Esophagus muscularis mucosa (tissue), 4 donors: ENCODE measurements at regions not wholly inside any gene's neighbourhood (a gene's known extent, or its start where the extent isn't known, plus 50 kb on each side); places are given as distances from the start of the nearest gene placed in this dataset.

Source experiments
- DNase-seq: peaks from one replicate; pipeline ENCODE4 v3.0.0-alpha.2; 2017; ENCODE audit errors: extremely low spot score
- H3K27ac ChIP-seq, 4 donors: fragments of 200-600 bp; sonication (generic); replicated peaks in 1 of 4; 1 replicate in 3 of 4; 2 replicates in 1 of 4; pipeline ENCODE4 v1.5.1; 2016 to 2019; ENCODE audit warnings: mild to moderate bottlenecking in 1 of 4
- H3K27me3 ChIP-seq, 4 donors: fragments of 200-600 bp; sonication (generic); one replicate each; pipeline versions ENCODE4 v1.5.1 to v1.6.0; 2016 to 2019
- H3K36me3 ChIP-seq, 4 donors: fragments of 200-600 bp; sonication (generic); one replicate each; pipeline ENCODE4 v1.5.1; 2016 to 2019
- H3K4me1 ChIP-seq, 4 donors: fragments of 200-600 bp; sonication (generic); one replicate each; pipeline ENCODE4 v1.5.1; 2016 to 2019
- H3K4me3 ChIP-seq, 4 donors: fragments of 200-600 bp; sonication (generic); 1 replicate in 2 of 4; 2 replicates in 2 of 4; pipeline ENCODE4 v1.5.1; 2016 to 2019; ENCODE audit warnings: mild to moderate bottlenecking in 4 of 4, moderate library complexity in 1 of 4
- H3K9me3 ChIP-seq, 4 donors: fragments of 200-600 bp; sonication (generic); 1 replicate in 3 of 4; 2 replicates in 1 of 4; pipeline ENCODE4 v1.5.1; 2016 to 2019
- EP300 ChIP-seq: sonication (generic); formaldehyde crosslinking; IDR thresholded peaks from one replicate; pipeline ENCODE4 v1.6.1; 2017; ENCODE audit warnings: antibody characterized with exemption
- POLR2A ChIP-seq: fragments of 450-650 bp; IDR thresholded peaks from one replicate; pipeline ENCODE4 v1.6.1; 2017; ENCODE audit warnings: antibody characterized with exemption, moderate library complexity, mild to moderate bottlenecking, low read depth
- POLR2AphosphoS5 ChIP-seq, 2 donors: sonication (generic); formaldehyde crosslinking; IDR thresholded peaks; one replicate each; pipeline ENCODE4 v1.6.1; 2017; ENCODE audit warnings: antibody characterized with exemption in 2 of 2
- WGBS: methylation state at CpG from one replicate; pipeline ENCODE4 v1.1.5; 2018; 5-methylcytosine and 5-hydroxymethylcytosine counted together
- intact Hi-C: fragments of 100-400 bp; cut with DNase I; formaldehyde crosslinking; loops from one replicate; pipeline ENCODE4 v1.15.1; 2023
- TF ChIP-seq, protein P1 (sequence below), 3 experiments: fragments of 200-600 bp in 2 of 3; fragments of 450-650 bp in 1 of 3; sonication (generic) in 2 of 3; IDR thresholded peaks; one replicate each; pipeline ENCODE4 v1.5.1; 2017 to 2019; ENCODE audit warnings: antibody characterized with exemption in 3 of 3, mild to moderate bottlenecking in 2 of 3, moderate library complexity in 1 of 3

DNA sequence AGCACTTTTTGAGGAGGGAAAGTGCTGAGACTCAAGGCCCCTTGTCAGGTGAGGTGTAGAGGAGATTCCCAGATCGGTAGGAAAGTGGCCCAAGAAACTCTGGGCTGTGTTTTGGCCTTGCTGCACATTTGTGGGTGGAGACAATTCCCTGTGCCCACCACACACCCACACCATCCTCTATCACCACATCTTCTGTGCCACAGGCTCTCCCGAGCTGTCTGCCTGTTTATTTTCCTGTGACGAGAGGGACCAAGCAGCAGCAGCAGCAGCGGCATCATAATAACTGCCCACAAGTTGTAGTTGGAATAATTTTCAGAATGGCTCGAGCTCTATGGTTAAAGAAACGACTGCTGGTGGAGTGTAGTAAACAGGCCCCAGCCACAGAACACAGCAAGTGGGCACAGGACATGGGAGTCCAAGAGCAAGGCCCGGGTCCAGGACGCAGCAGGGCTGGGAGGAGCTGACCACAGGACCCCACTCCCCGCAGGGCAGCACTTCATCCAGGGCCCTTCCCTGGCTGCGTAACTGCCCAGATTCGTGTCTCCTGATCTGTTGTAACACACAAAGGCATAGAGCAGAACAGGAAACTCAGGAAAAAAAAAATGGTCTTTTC is 55.6 kb upstream of the BCL2L14 start:
- TF ChIP-seq, protein P1, sequence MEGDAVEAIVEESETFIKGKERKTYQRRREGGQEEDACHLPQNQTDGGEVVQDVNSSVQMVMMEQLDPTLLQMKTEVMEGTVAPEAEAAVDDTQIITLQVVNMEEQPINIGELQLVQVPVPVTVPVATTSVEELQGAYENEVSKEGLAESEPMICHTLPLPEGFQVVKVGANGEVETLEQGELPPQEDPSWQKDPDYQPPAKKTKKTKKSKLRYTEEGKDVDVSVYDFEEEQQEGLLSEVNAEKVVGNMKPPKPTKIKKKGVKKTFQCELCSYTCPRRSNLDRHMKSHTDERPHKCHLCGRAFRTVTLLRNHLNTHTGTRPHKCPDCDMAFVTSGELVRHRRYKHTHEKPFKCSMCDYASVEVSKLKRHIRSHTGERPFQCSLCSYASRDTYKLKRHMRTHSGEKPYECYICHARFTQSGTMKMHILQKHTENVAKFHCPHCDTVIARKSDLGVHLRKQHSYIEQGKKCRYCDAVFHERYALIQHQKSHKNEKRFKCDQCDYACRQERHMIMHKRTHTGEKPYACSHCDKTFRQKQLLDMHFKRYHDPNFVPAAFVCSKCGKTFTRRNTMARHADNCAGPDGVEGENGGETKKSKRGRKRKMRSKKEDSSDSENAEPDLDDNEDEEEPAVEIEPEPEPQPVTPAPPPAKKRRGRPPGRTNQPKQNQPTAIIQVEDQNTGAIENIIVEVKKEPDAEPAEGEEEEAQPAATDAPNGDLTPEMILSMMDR (IDR thresholded peaks at IDR 0.05): no peak
- TF ChIP-seq EP300: no peak
- no peak for TF ChIP-seq POLR2A
- no peak for TF ChIP-seq POLR2AphosphoS5 (IDR thresholded peaks at IDR 0.05)
- Histone ChIP-seq H3K4me3 (no peak overlapping the region), H3K9me3 (no peaks in the 10 kb centered on the region), H3K4me1 (peaks cover 0 to 15% (median 4%) of the 10 kb centered on the region in 4 donors), H3K27me3 (no peaks in the 10 kb centered on the region), H3K36me3 (no peaks in the 10 kb centered on the region), H3K27ac (no peak overlapping the region)
- intact Hi-C loops: no loop called here
- WGBS: 93% methylated on average over 6 of the region's 11 CpGs
- DNase-seq: no peak

DNA sequence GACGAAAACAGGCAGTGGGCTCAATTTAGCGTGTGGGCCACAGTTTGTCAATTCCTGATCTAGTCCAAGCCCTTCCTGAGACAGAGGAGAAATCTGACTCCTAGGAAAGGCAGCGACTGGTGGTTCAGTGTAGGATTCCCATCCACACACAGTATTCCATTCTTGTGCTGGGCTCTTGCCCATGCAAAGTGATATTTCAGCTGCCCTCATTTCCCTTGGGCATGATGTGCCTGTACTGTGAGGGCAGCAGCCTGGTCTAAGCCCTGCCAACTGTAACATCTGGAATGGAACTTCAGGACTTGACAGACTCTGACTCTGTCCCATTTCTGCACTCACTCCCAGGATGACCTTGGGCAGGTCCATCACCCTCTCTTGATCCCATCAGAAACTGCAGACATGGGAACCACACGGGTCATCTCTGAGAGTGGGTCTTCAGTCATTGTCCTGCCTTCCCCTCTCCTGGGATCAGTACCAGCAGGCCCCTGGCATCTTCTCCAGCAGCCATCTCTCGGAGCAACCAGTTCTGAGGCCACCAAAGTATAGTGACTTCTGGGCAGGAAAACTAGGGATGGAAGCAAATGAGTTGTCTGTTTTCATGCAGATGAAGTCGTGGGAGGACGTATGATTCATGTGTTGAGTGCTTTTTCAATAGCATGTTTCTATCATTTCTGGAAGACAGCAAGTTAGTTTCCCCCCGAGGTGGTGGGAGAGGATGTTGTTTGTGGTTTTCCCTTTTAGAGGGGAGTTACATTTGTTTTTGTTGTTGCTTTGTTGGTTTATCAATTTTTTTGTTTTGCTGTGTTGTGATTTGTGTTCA is 54.2 kb upstream of the BCL2L14 start:
- no peak for TF ChIP-seq POLR2AphosphoS5 (IDR thresholded peaks at IDR 0.05)
- TF ChIP-seq, protein P1 (IDR thresholded peaks at IDR 0.05): no peak
- no peak for TF ChIP-seq EP300
- no peak for TF ChIP-seq POLR2A
- Histone ChIP-seq H3K36me3 (no peaks in the 10 kb centered on the region), H3K4me3 (no peak overlapping the region), H3K27me3 (no peaks in the 10 kb centered on the region), H3K27ac (no peak overlapping the region), H3K4me1 (peaks cover 0 to 7% (median 0%) of the 10 kb centered on the region in 4 donors), H3K9me3 (no peaks in the 10 kb centered on the region)
- DNase-seq: no peak
- 86% methylated on average over 8 of the region's 8 CpGs for WGBS
- intact Hi-C loops: no loop called here

DNA sequence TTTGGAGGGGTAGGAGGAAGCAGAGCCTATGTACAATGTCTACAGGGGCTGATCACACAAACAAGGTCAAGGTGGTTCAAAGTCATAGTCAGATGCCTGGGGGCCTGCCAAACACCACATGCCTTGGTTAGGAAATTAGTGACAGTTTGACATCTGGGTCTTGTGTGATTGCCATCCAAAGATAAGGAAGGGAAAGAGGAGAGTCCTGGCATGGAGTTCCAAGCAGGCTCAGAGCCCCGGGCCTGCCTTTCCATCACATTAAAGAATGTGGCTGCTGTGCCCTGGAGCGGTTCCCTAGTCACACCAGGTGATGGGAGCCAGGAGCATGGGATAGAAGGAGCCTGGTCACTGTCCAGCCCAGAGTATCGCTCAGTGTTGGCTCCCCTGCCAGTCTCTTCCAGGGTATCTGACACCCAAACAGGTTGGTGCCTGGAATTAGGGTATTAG is 53.6 kb upstream of the BCL2L14 start:
- DNase-seq: no peak
- Histone ChIP-seq H3K4me3 (no peak overlapping the region), H3K36me3 (no peaks in the 10 kb centered on the region), H3K4me1 (peaks cover 0 to 7% (median 0%) of the 10 kb centered on the region in 4 donors), H3K27ac (no peak overlapping the region), H3K9me3 (no peaks in the 10 kb centered on the region), H3K27me3 (no peaks in the 10 kb centered on the region)
- TF ChIP-seq POLR2AphosphoS5 (IDR thresholded peaks at IDR 0.05) (no peak), POLR2A (no peak), EP300 (no peak)
- TF ChIP-seq, protein P1 (IDR thresholded peaks at IDR 0.05): no peak
- WGBS: 57% methylated on average over 2 of the region's 3 CpGs
- intact Hi-C loops: no loop called here

DNA sequence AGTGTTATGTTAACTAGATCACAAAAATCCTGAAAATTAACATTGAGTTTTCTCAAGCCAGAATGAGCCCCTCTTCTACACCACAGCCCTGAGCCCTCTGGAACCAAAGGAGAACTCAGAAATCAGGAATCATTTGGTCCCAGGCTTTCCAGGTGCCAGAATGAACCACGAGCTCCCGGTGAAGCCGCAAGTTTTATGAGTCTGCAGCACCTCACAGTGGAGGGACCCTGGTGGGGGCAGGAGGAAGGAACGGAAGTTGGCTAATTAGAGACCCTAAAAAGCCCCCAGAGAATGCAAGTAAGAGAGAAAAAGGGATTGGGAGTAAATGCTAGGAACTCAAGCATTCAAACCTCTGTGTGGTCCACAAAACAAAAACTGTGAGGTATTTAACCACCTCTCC is 52.9 kb upstream of the BCL2L14 start:
- no peak for DNase-seq
- Histone ChIP-seq H3K36me3 (no peaks in the 10 kb centered on the region), H3K4me1 (peaks cover 0 to 7% (median 0%) of the 10 kb centered on the region in 4 donors), H3K9me3 (no peaks in the 10 kb centered on the region), H3K27me3 (no peaks in the 10 kb centered on the region), H3K27ac (no peak overlapping the region), H3K4me3 (no peak overlapping the region)
- intact Hi-C loops: no loop called here
- TF ChIP-seq POLR2A: no peak
- TF ChIP-seq, protein P1 (IDR thresholded peaks at IDR 0.05): peak; percentile 10 to 34 (median 30)
- TF ChIP-seq EP300: no peak
- TF ChIP-seq POLR2AphosphoS5 (IDR thresholded peaks at IDR 0.05): no peak
- WGBS: 76% methylated on average over 4 of the region's 4 CpGs
